ENCODE measurements at regions not wholly inside any gene's neighbourhood (a gene's known extent, or its start where the extent isn't known, plus 50 kb on each side); places are given as distances from the start of the nearest gene placed in this dataset.

- no peak overlapping the region for H3K4me3 ChIP-seq
- no peak overlapping the region for H2AFZ ChIP-seq
- H3K4me1 Mint-ChIP-seq: no peaks in the 10 kb centered on the region
- H4K20me1 ChIP-seq (replicated peaks; ENCODE audit: insufficient read depth): no peaks in the 10 kb centered on the region
- no peaks in the 10 kb centered on the region for H3K79me2 ChIP-seq (replicated peaks; ENCODE audit: insufficient read depth)
- TF ChIP-seq EZH2phosphoT487 (IDR thresholded peaks at IDR 0.05; ENCODE audit: unreplicated experiment): no peak
- no peak for TF ChIP-seq EZH2 (IDR thresholded peaks at IDR 0.05; ENCODE audit: low read depth, unreplicated experiment)
- no peak for TF ChIP-seq ZNF462 (CRISPR knock-in tag; IDR thresholded peaks at IDR 0.05)
- no peak for TF ChIP-seq CTCF (conservative IDR thresholded peaks at IDR 0.05; ENCODE audit: low read depth in 2 of 2)
- no peak for TF ChIP-seq ZNF114 (CRISPR knock-in tag; IDR thresholded peaks at IDR 0.05)
- TF ChIP-seq ETS1 (IDR thresholded peaks at IDR 0.05): no peak
- no peak for TF ChIP-seq REST (IDR thresholded peaks at IDR 0.05; ENCODE audit: unreplicated experiment)
- no peak for TF ChIP-seq POLR2AphosphoS5 (IDR thresholded peaks at IDR 0.05; ENCODE audit: low read depth)
- no peak for TF ChIP-seq NANOG (IDR thresholded peaks at IDR 0.05; ENCODE audit: borderline replicate concordance)
- TF ChIP-seq JUNB (IDR thresholded peaks at IDR 0.05; ENCODE audit: unreplicated experiment): no peak
- TF ChIP-seq CREB1 (CRISPR knock-in tag; IDR thresholded peaks at IDR 0.05; ENCODE audit: low read depth): no peak
- no peak for TF ChIP-seq ZNF331 (CRISPR knock-in tag; IDR thresholded peaks at IDR 0.05; ENCODE audit: low read depth)
- TF ChIP-seq STAT1 (IDR thresholded peaks at IDR 0.05; ENCODE audit: unreplicated experiment): no peak
- H3K27me3 ChIP-seq (ENCODE audit: insufficient read depth): no peaks in the 10 kb centered on the region
- ATAC-seq (no peak), DNase-seq (ENCODE audit: low spot score) (no peak)
- H3K9me2 ChIP-seq (ENCODE audit: insufficient read depth): no peaks in the 10 kb centered on the region
- peaks cover 23% of the 10 kb centered on the region for H3K9me3 Mint-ChIP-seq
- no peak overlapping the region for H3K4me3 Mint-ChIP-seq
- no peaks in the 10 kb centered on the region for H3F3A ChIP-seq (replicated peaks; ENCODE audit: low read depth)
- no peak overlapping the region for H3K27ac ChIP-seq (ENCODE audit: low read depth)
- no peak overlapping the region for H3K4me2 ChIP-seq
- H3K4me1 ChIP-seq (ENCODE audit: insufficient read depth): no peaks in the 10 kb centered on the region
- H3K27ac Mint-ChIP-seq: no peak overlapping the region
- peaks cover 2% of the 10 kb centered on the region for H3K27me3 Mint-ChIP-seq (ENCODE audit: insufficient read depth, low read depth, poor library complexity)
- H3K36me3 Mint-ChIP-seq (ENCODE audit: low read depth): peaks cover 11% of the 10 kb centered on the region; the same call in 2 of the 3 replicates
- H3K36me3 ChIP-seq (ENCODE audit: insufficient read depth): no peaks in the 10 kb centered on the region; the same call in 1 of the 2 replicates
Observed at GRCh38 chr12:104887452-104887851, 70.6 kb downstream of the SLC41A2 start.

Measured in GM23338 (cell line).